ENCODE measurements at regions not wholly inside any gene's neighbourhood (a gene's known extent, or its start where the extent isn't known, plus 50 kb on each side); places are given as distances from the start of the nearest gene placed in this dataset.
"Not testable (repeated sequence)": the region's sequence is repeated elsewhere in the genome, so short reads cannot be mapped to it uniquely, and the experiment has no call there.

- TF ChIP-seq TAF1 (IDR thresholded peaks at IDR 0.05; ENCODE audit: borderline replicate concordance, low read depth, low read length) (no peak), POLR2A (IDR thresholded peaks at IDR 0.05; ENCODE audit: low read depth, low read length) (no peak), POLR2AphosphoS5 (IDR thresholded peaks at IDR 0.05; ENCODE audit: low read depth, low read length) (no peak)
- FAIRE-seq, result no peak
Measured at GRCh38 chr3:15934389-15935195, 136.8 kb upstream of the ANKRD28 start.

GRCh38 chr3:15936312-15936711, 138.5 kb upstream of the ANKRD28 start:
- no peak for DNase-seq (ENCODE audit: insufficient read length)
- FAIRE-seq, result no peak
- TF ChIP-seq POLR2A (IDR thresholded peaks at IDR 0.05; ENCODE audit: low read depth, low read length), result no peak
- no peak for TF ChIP-seq POLR2AphosphoS5 (IDR thresholded peaks at IDR 0.05; ENCODE audit: low read depth, low read length)

More at GRCh38 chr3:15934389-15935195, 136.8 kb upstream of the ANKRD28 start:
- no peak for DNase-seq (ENCODE audit: insufficient read length)

- TF ChIP-seq POLR2A (IDR thresholded peaks at IDR 0.05; ENCODE audit: low read depth, low read length), result no peak
- no peak for TF ChIP-seq POLR2AphosphoS5 (IDR thresholded peaks at IDR 0.05; ENCODE audit: low read depth, low read length)
- TF ChIP-seq TAF1 (IDR thresholded peaks at IDR 0.05; ENCODE audit: borderline replicate concordance, low read depth, low read length), result no peak
- no peak for FAIRE-seq
- DNase-seq (ENCODE audit: insufficient read length), result no peak
Measured at GRCh38 chr3:15940641-15941040, 142.9 kb upstream of the ANKRD28 start.

GRCh38 chr3:15941457-15941856, 143.7 kb upstream of the ANKRD28 start:
- DNase-seq (ENCODE audit: insufficient read length); FAIRE-seq: not testable (repeated sequence)

GRCh38 chr3:15941958-15942357, 144.2 kb upstream of the ANKRD28 start:
- no peak for FAIRE-seq
- TF ChIP-seq POLR2A (IDR thresholded peaks at IDR 0.05; ENCODE audit: low read depth, low read length), result no peak
- no peak for TF ChIP-seq POLR2AphosphoS5 (IDR thresholded peaks at IDR 0.05; ENCODE audit: low read depth, low read length)
- TF ChIP-seq TAF1 (IDR thresholded peaks at IDR 0.05; ENCODE audit: borderline replicate concordance, low read depth, low read length), result no peak
- no peak for DNase-seq (ENCODE audit: insufficient read length)

- DNase-seq (ENCODE audit: insufficient read length) (no peak), FAIRE-seq (no peak)
- TF ChIP-seq TAF1 (IDR thresholded peaks at IDR 0.05; ENCODE audit: borderline replicate concordance, low read depth, low read length) (no peak), POLR2A (IDR thresholded peaks at IDR 0.05; ENCODE audit: low read depth, low read length) (no peak), POLR2AphosphoS5 (IDR thresholded peaks at IDR 0.05; ENCODE audit: low read depth, low read length) (no peak)
Measured at GRCh38 chr3:15942462-15942861, 144.7 kb upstream of the ANKRD28 start.

- no peak for TF ChIP-seq POLR2A (IDR thresholded peaks at IDR 0.05; ENCODE audit: low read depth, low read length)
- no peak for TF ChIP-seq TAF1 (IDR thresholded peaks at IDR 0.05; ENCODE audit: borderline replicate concordance, low read depth, low read length)
- no peak for TF ChIP-seq POLR2AphosphoS5 (IDR thresholded peaks at IDR 0.05; ENCODE audit: low read depth, low read length)
- FAIRE-seq (no peak), DNase-seq (ENCODE audit: insufficient read length) (no peak)
Measured at GRCh38 chr3:15942936-15943335, 145.2 kb upstream of the ANKRD28 start.

- FAIRE-seq (no peak), DNase-seq (ENCODE audit: insufficient read length) (no peak)
- TF ChIP-seq POLR2AphosphoS5 (IDR thresholded peaks at IDR 0.05; ENCODE audit: low read depth, low read length), result no peak
- no peak for TF ChIP-seq POLR2A (IDR thresholded peaks at IDR 0.05; ENCODE audit: low read depth, low read length)
- TF ChIP-seq TAF1 (IDR thresholded peaks at IDR 0.05; ENCODE audit: borderline replicate concordance, low read depth, low read length), result no peak
Measured at GRCh38 chr3:15948388-15948787, 150.6 kb upstream of the ANKRD28 start.

GRCh38 chr3:15952543-15953175, 154.9 kb upstream of the ANKRD28 start:
- DNase-seq (ENCODE audit: insufficient read length) (no peak), FAIRE-seq (no peak)
- TF ChIP-seq POLR2AphosphoS5 (IDR thresholded peaks at IDR 0.05; ENCODE audit: low read depth, low read length) (no peak), TAF1 (IDR thresholded peaks at IDR 0.05; ENCODE audit: borderline replicate concordance, low read depth, low read length) (no peak), POLR2A (IDR thresholded peaks at IDR 0.05; ENCODE audit: low read depth, low read length) (no peak)

GRCh38 chr3:15953841-15954240, 156.1 kb upstream of the ANKRD28 start:
- DNase-seq (ENCODE audit: insufficient read length) (no peak), FAIRE-seq (no peak)
- TF ChIP-seq POLR2AphosphoS5 (IDR thresholded peaks at IDR 0.05; ENCODE audit: low read depth, low read length) (no peak), POLR2A (IDR thresholded peaks at IDR 0.05; ENCODE audit: low read depth, low read length) (no peak), TAF1 (IDR thresholded peaks at IDR 0.05; ENCODE audit: borderline replicate concordance, low read depth, low read length) (no peak)

- FAIRE-seq (no peak), DNase-seq (ENCODE audit: insufficient read length) (no peak)
- TF ChIP-seq TAF1 (IDR thresholded peaks at IDR 0.05; ENCODE audit: borderline replicate concordance, low read depth, low read length) (no peak), POLR2A (IDR thresholded peaks at IDR 0.05; ENCODE audit: low read depth, low read length) (no peak), POLR2AphosphoS5 (IDR thresholded peaks at IDR 0.05; ENCODE audit: low read depth, low read length) (no peak)
Measured at GRCh38 chr3:15955968-15956367, 158.2 kb upstream of the ANKRD28 start.
